ENCODE measurements at regions not wholly inside any gene's neighbourhood (a gene's known extent, or its start where the extent isn't known, plus 50 kb on each side); places are given as distances from the start of the nearest gene placed in this dataset.

GRCh38 chr17:65413390-65413789 is 148.1 kb downstream of the AXIN2 start:
- peaks cover 2% of the 10 kb centered on the region for H3K27me3 Mint-ChIP-seq (ENCODE audit: insufficient read depth, low read depth, poor library complexity)
- no peak overlapping the region for H3K27ac Mint-ChIP-seq
- H3K36me3 Mint-ChIP-seq (ENCODE audit: low read depth) = no peaks in the 10 kb centered on the region
- Histone ChIP-seq H3K4me1 (ENCODE audit: insufficient read depth) (no peaks in the 10 kb centered on the region), H3F3A (replicated peaks; ENCODE audit: low read depth) (no peaks in the 10 kb centered on the region), H3K27ac (ENCODE audit: low read depth) (no peak overlapping the region), H3K27me3 (ENCODE audit: insufficient read depth) (no peaks in the 10 kb centered on the region), H3K36me3 (ENCODE audit: insufficient read depth) (no peaks in the 10 kb centered on the region), H3K4me3 (no peak overlapping the region), H2AFZ (no peak overlapping the region), H3K4me2 (no peak overlapping the region), H3K79me2 (replicated peaks; ENCODE audit: insufficient read depth) (no peaks in the 10 kb centered on the region), H3K9me2 (ENCODE audit: insufficient read depth) (no peaks in the 10 kb centered on the region), H4K20me1 (replicated peaks; ENCODE audit: insufficient read depth) (no peaks in the 10 kb centered on the region)
- DNase-seq (ENCODE audit: low spot score) (no peak), ATAC-seq (no peak)
- H3K4me1 Mint-ChIP-seq = no peaks in the 10 kb centered on the region
- H3K9me3 Mint-ChIP-seq = no peaks in the 10 kb centered on the region; the same call in 2 of the 3 replicates
- H3K4me3 Mint-ChIP-seq = no peak overlapping the region
- TF ChIP-seq NANOG (IDR thresholded peaks at IDR 0.05; ENCODE audit: borderline replicate concordance) = no peak
- TF ChIP-seq JUNB (IDR thresholded peaks at IDR 0.05; ENCODE audit: unreplicated experiment) = no peak

DNA sequence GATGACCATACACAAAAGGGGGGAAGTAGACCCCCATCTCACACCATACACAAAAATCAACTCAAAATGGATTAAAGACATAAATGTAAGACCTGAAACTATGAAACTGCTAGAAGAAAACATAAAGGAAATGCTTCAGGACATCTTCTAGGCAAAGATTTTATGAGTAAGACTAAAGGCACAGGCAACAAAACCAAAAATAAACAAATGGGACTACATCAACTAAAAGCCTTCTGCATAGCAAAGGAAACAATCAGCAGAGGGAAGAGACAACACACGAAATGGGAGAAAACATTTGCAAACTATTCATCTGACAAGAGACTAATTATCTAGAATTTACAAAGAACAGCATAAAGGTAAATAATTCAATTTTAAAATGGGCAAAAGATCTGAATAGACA is 152.1 kb downstream of the AXIN2 start:
- no peak overlapping the region for H3K27ac ChIP-seq (ENCODE audit: low read depth)
- no peaks in the 10 kb centered on the region for H3K27me3 ChIP-seq (ENCODE audit: insufficient read depth)
- no peak overlapping the region for H3K4me3 ChIP-seq
- no peak overlapping the region for H2AFZ ChIP-seq
- no peaks in the 10 kb centered on the region for H3K9me2 ChIP-seq (ENCODE audit: insufficient read depth)
- DNase-seq (ENCODE audit: low spot score) (no peak), ATAC-seq (no peak)
- no peak overlapping the region for H3K4me2 ChIP-seq
- no peaks in the 10 kb centered on the region for H3K4me1 Mint-ChIP-seq
- H3K36me3 ChIP-seq (ENCODE audit: insufficient read depth) = no peaks in the 10 kb centered on the region
- no peaks in the 10 kb centered on the region for H3K4me1 ChIP-seq (ENCODE audit: insufficient read depth)
- H3K4me3 Mint-ChIP-seq = no peak overlapping the region
- H3K79me2 ChIP-seq (replicated peaks; ENCODE audit: insufficient read depth) = no peaks in the 10 kb centered on the region
- no peaks in the 10 kb centered on the region for H4K20me1 ChIP-seq (replicated peaks; ENCODE audit: insufficient read depth)
- H3K36me3 Mint-ChIP-seq (ENCODE audit: low read depth) = no peaks in the 10 kb centered on the region
- no peak overlapping the region for H3K27ac Mint-ChIP-seq
- no peaks in the 10 kb centered on the region for H3K9me3 Mint-ChIP-seq
- H3K27me3 Mint-ChIP-seq (ENCODE audit: insufficient read depth, low read depth, poor library complexity) = peaks cover 2% of the 10 kb centered on the region
- H3F3A ChIP-seq (replicated peaks; ENCODE audit: low read depth) = no peaks in the 10 kb centered on the region
- TF ChIP-seq ZNF331 (CRISPR knock-in tag; IDR thresholded peaks at IDR 0.05; ENCODE audit: low read depth) = no peak
- TF ChIP-seq NANOG (IDR thresholded peaks at IDR 0.05; ENCODE audit: borderline replicate concordance) = no peak
- TF ChIP-seq EZH2phosphoT487 (IDR thresholded peaks at IDR 0.05; ENCODE audit: unreplicated experiment) = no peak
- TF ChIP-seq CTCF (conservative IDR thresholded peaks at IDR 0.05; ENCODE audit: low read depth in 2 of 2) = no peak
- no peak for TF ChIP-seq JUNB (IDR thresholded peaks at IDR 0.05; ENCODE audit: unreplicated experiment)
- TF ChIP-seq ETS1 (IDR thresholded peaks at IDR 0.05) = no peak
- TF ChIP-seq REST (IDR thresholded peaks at IDR 0.05; ENCODE audit: unreplicated experiment) = no peak
- TF ChIP-seq ZNF462 (CRISPR knock-in tag; IDR thresholded peaks at IDR 0.05) = no peak
- TF ChIP-seq STAT1 (IDR thresholded peaks at IDR 0.05; ENCODE audit: unreplicated experiment) = no peak
- no peak for TF ChIP-seq ZNF114 (CRISPR knock-in tag; IDR thresholded peaks at IDR 0.05)
